ENCODE measurements at regions not wholly inside any gene's neighbourhood (a gene's known extent, or its start where the extent isn't known, plus 50 kb on each side); places are given as distances from the start of the nearest gene placed in this dataset.

DNA sequence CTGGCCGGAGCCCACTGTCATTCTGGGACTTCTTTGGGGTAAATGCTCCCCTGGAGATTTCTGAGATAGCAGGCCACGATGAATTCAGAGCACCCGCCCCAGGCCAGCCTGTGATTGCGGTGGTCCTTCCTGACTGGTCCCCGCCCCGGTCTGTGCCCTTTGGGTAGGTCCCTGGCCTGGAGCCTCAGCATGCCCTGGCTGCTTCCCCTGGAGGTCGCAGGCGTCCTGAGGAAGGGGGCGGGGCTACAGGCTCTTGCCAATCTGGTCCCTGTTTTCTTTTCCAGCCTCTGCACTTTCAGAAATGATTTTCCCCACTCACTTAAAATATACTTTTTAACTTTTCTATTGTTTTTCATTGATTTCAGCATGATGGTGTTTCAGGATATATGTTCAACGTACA, 250.2 kb upstream of the ATP10A start:
- TF ChIP-seq, protein P1, sequence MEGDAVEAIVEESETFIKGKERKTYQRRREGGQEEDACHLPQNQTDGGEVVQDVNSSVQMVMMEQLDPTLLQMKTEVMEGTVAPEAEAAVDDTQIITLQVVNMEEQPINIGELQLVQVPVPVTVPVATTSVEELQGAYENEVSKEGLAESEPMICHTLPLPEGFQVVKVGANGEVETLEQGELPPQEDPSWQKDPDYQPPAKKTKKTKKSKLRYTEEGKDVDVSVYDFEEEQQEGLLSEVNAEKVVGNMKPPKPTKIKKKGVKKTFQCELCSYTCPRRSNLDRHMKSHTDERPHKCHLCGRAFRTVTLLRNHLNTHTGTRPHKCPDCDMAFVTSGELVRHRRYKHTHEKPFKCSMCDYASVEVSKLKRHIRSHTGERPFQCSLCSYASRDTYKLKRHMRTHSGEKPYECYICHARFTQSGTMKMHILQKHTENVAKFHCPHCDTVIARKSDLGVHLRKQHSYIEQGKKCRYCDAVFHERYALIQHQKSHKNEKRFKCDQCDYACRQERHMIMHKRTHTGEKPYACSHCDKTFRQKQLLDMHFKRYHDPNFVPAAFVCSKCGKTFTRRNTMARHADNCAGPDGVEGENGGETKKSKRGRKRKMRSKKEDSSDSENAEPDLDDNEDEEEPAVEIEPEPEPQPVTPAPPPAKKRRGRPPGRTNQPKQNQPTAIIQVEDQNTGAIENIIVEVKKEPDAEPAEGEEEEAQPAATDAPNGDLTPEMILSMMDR (IDR thresholded peaks at IDR 0.05; ENCODE audit: low read depth, low read length): no peak
- DNase-seq (ENCODE audit: low read depth in 2 of 2): no peak
- no peak overlapping the region for H3K4me3 ChIP-seq (replicated peaks in 1 of 2; ENCODE audit: low read depth in 2 of 2, low read length in 2 of 2)

DNA sequence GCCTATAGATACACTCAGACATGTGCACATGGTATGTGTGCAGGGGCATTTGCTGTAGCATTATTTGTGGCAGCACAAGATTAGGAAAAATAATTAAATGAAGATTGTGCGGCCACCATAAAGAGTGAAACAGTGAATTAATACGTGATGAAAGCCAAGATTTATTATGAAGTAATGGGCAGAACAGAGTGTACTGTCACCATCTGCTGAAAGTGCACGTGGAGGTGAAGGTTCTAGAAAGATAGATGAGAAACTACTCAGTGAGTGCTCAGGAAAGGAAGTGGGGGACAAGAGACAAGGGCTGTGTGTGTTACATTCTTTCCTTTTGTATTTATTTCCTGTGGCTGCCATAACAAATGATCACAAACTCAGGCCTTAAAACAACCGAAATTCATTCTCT, 246.1 kb upstream of the ATP10A start:
- no peak overlapping the region for H3K4me3 ChIP-seq (replicated peaks in 1 of 2; ENCODE audit: low read depth in 2 of 2, low read length in 2 of 2)
- DNase-seq (ENCODE audit: low read depth in 2 of 2): no peak
- TF ChIP-seq, protein P1 (IDR thresholded peaks at IDR 0.05; ENCODE audit: low read depth, low read length): no peak

DNA sequence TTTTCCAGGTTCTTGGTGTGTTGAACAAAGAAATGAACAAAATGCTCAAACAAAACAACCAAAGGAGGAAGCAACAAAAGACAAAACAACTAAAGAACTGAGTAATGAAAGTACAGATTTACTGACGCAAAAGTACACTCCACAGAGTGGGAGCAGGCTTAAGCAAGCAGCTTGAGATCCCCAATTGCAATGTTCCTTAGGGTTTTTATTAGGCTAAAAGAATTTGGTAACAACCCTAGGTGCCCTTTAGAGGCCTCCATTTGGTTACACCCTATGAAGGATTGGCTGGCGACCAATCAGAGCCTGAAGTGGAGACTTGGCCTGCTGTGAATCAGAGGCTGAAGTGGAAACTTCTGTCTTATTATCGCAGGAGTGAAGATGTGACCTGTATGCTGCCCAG, 243.4 kb upstream of the ATP10A start:
- DNase-seq (ENCODE audit: low read depth in 2 of 2): no peak
- TF ChIP-seq, protein P1 (IDR thresholded peaks at IDR 0.05; ENCODE audit: low read depth, low read length): no peak
- no peak overlapping the region for H3K4me3 ChIP-seq (replicated peaks in 1 of 2; ENCODE audit: low read depth in 2 of 2, low read length in 2 of 2)

DNA sequence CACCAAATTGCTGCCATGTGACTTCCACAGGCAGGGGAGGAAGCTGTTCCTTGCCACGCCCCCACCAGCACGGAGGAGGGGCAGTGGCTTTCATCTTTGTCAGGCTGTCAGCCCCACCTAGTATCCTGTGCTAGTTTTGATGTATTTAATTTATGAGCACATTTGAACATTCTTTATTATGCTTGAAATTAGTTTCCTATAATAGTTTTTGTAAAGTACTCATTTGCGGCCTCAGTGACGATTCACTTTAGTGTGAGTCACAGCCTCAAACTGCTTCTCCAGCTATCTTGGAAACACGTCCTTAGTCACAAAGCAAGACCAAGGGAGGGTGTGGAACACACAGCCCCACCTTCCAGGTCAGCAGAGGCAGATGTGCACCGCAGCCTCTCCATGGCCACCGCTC, 239.9 kb upstream of the ATP10A start:
- TF ChIP-seq, protein P1 (IDR thresholded peaks at IDR 0.05; ENCODE audit: low read depth, low read length): no peak
- no peak overlapping the region for H3K4me3 ChIP-seq (replicated peaks in 1 of 2; ENCODE audit: low read depth in 2 of 2, low read length in 2 of 2)
- peak in 1 of 2 donors; percentile 11 for DNase-seq (ENCODE audit: low read depth in 2 of 2)

DNA sequence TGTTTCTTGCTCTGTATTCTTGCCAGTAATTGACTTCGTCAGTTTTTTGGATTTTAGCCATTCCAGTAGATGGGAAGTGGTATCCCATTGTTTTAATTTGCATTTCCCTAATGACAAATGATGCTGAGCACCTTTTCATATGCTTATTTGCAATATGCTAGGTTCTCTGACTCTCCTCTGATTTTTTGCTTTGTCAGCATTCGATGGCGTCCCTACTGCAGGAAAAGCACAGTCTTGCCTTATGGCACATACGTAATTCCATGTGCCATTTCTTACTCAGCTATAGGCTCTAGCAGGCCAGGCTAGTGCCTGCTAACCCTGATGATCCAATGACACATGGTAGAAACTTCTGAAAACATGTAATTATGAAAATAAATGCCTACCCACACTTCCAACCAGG, 239.2 kb upstream of the ATP10A start:
- TF ChIP-seq, protein P1 (IDR thresholded peaks at IDR 0.05; ENCODE audit: low read depth, low read length): no peak
- no peak for DNase-seq (ENCODE audit: low read depth in 2 of 2)
- no peak overlapping the region for H3K4me3 ChIP-seq (replicated peaks in 1 of 2; ENCODE audit: low read depth in 2 of 2, low read length in 2 of 2)

DNA sequence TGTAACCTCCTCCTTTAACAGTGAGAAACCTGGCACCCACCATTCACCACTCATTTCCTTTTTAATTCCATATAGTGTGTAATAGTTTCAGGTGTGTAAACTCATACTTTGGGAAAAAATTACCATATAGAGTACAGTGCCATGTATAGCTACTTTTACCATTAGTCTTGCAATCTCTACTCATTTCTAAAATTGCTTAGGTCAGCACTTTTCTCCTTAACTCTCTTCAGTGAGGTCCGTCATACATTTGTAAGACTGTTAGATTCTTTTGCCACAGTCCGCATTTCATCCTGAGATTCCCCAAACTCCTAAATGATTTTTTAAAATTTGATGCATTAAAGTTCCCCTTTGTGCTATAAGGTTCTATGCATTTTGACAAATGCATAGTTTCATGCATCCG, 238.3 kb upstream of the ATP10A start:
- H3K4me3 ChIP-seq (replicated peaks in 1 of 2; ENCODE audit: low read depth in 2 of 2, low read length in 2 of 2): no peak overlapping the region
- TF ChIP-seq, protein P1 (IDR thresholded peaks at IDR 0.05; ENCODE audit: low read depth, low read length): no peak
- no peak for DNase-seq (ENCODE audit: low read depth in 2 of 2)

DNA sequence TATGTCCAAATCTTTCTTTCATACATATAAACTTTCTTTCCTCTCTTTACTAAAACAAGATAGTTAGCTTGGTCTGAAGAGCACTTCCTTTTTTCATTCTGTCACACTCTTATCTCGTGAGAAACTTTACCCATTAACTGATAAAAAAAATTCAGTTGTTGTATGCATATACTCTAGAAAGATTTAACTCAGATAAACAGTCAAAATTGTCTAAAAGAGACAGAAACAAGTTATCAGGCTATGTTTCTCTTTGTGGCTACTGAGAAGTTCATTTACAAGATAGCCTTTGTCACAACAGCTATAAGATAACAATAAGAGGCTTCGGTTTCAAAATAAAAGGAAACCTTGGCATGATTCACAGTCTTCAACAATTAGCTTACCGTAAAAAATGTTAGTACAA, 235.7 kb upstream of the ATP10A start:
- H3K4me3 ChIP-seq (replicated peaks in 1 of 2; ENCODE audit: low read depth in 2 of 2, low read length in 2 of 2): no peak overlapping the region
- TF ChIP-seq, protein P1 (IDR thresholded peaks at IDR 0.05; ENCODE audit: low read depth, low read length): no peak
- DNase-seq (ENCODE audit: low read depth in 2 of 2): no peak
